GM19240 (cell line): ENCODE measurements at regions not wholly inside any gene's neighbourhood (a gene's known extent, or its start where the extent isn't known, plus 50 kb on each side); places are given as distances from the start of the nearest gene placed in this dataset.
"Not testable (repeated sequence)": the region's sequence is repeated elsewhere in the genome, so short reads cannot be mapped to it uniquely, and the experiment has no call there.

Experiments
- DNase-seq: peaks from one replicate; pipeline ENCODE4 v3.0.0; 2011; ENCODE audit warnings: low spot score; ENCODE audit not compliant: insufficient read length

- DNase-seq, result no peak
Measured at GRCh38 chr15:38614621-38615020, 50.0 kb upstream of the RASGRP1 start.

GRCh38 chr15:38617831-38618230, 53.2 kb upstream of the RASGRP1 start:
- DNase-seq, result no peak

- DNase-seq, result no peak
Measured at GRCh38 chr15:38618242-38618955, 53.8 kb upstream of the RASGRP1 start.

GRCh38 chr15:38620098-38620497, 55.5 kb upstream of the RASGRP1 start:
- DNase-seq, result no peak

GRCh38 chr15:38620851-38621594, 56.4 kb upstream of the RASGRP1 start:
- DNase-seq, result no peak

- DNase-seq, result no peak
Measured at GRCh38 chr15:38622304-38622703, 57.7 kb upstream of the RASGRP1 start.

- DNase-seq, result no peak
Measured at GRCh38 chr15:38622908-38623307, 58.3 kb upstream of the RASGRP1 start.

GRCh38 chr15:38623744-38624143, 59.1 kb upstream of the RASGRP1 start:
- DNase-seq, result no peak

GRCh38 chr15:38624244-38625205, 59.9 kb upstream of the RASGRP1 start:
- DNase-seq, result no peak

GRCh38 chr15:38625886-38626285, 61.3 kb upstream of the RASGRP1 start:
- no peak for DNase-seq

GRCh38 chr15:38626443-38627050, 61.9 kb upstream of the RASGRP1 start:
- DNase-seq, result no peak

GRCh38 chr15:38627689-38628277, 63.2 kb upstream of the RASGRP1 start:
- no peak for DNase-seq

- no peak for DNase-seq
Measured at GRCh38 chr15:38631119-38632075, 66.8 kb upstream of the RASGRP1 start.

- DNase-seq, result no peak
Measured at GRCh38 chr15:38635170-38635569, 70.6 kb upstream of the RASGRP1 start.

GRCh38 chr15:38636597-38636996, 72.0 kb upstream of the RASGRP1 start:
- no peak for DNase-seq

- no peak for DNase-seq
Measured at GRCh38 chr15:38638126-38638525, 73.5 kb upstream of the RASGRP1 start.

GRCh38 chr15:38638811-38639210, 74.2 kb upstream of the RASGRP1 start:
- no peak for DNase-seq

GRCh38 chr15:38642689-38643270, 78.2 kb upstream of the RASGRP1 start:
- no peak for DNase-seq

GRCh38 chr15:38644353-38644752, 79.7 kb upstream of the RASGRP1 start:
- not testable (repeated sequence) for DNase-seq
